ENCODE measurements at regions not wholly inside any gene's neighbourhood (a gene's known extent, or its start where the extent isn't known, plus 50 kb on each side); places are given as distances from the start of the nearest gene placed in this dataset.
"Not testable (repeated sequence)": the region's sequence is repeated elsewhere in the genome, so short reads cannot be mapped to it uniquely, and the experiment has no call there.

- DNase-seq (ENCODE audit: low read depth); H3K4me3 ChIP-seq (ENCODE audit: low read depth, low read length); in situ Hi-C loops (cut with HindIII; ENCODE audit: low sequenced_read_pairs): not testable (repeated sequence)
These were observed 2937.0 kb downstream of the RPIA start for GRCh38 chr2:91628471-91628870.

- H3K4me3 ChIP-seq (ENCODE audit: low read depth, low read length); in situ Hi-C loops (cut with HindIII; ENCODE audit: low sequenced_read_pairs); DNase-seq (ENCODE audit: low read depth): not testable (repeated sequence)
These were observed 2965.7 kb downstream of the RPIA start for GRCh38 chr2:91657193-91657592.

- DNase-seq (ENCODE audit: low read depth); H3K4me3 ChIP-seq (ENCODE audit: low read depth, low read length); in situ Hi-C loops (cut with HindIII; ENCODE audit: low sequenced_read_pairs): not testable (repeated sequence)
These were observed 2966.9 kb downstream of the RPIA start for GRCh38 chr2:91658336-91658735.

GRCh38 chr2:91659189-91659916, 2967.9 kb downstream of the RPIA start:
- in situ Hi-C loops (cut with HindIII; ENCODE audit: low sequenced_read_pairs); DNase-seq (ENCODE audit: low read depth): not testable (repeated sequence)
- peak overlapping the region; percentile 40 for H3K4me3 ChIP-seq (ENCODE audit: low read depth, low read length)

- in situ Hi-C loops (cut with HindIII; ENCODE audit: low sequenced_read_pairs); DNase-seq (ENCODE audit: low read depth): not testable (repeated sequence)
- peak overlapping the region; percentile 36 for H3K4me3 ChIP-seq (ENCODE audit: low read depth, low read length)
These were observed 2968.4 kb downstream of the RPIA start for GRCh38 chr2:91659917-91660275.

- H3K4me3 ChIP-seq (ENCODE audit: low read depth, low read length); DNase-seq (ENCODE audit: low read depth); in situ Hi-C loops (cut with HindIII; ENCODE audit: low sequenced_read_pairs): not testable (repeated sequence)
These were observed 2975.9 kb downstream of the RPIA start for GRCh38 chr2:91667341-91667740.

GRCh38 chr2:91685541-91685940, 2994.1 kb downstream of the RPIA start:
- in situ Hi-C loops (cut with HindIII; ENCODE audit: low sequenced_read_pairs); DNase-seq (ENCODE audit: low read depth): not testable (repeated sequence)

GRCh38 chr2:91686046-91686445, 2994.6 kb downstream of the RPIA start:
- H3K4me3 ChIP-seq (ENCODE audit: low read depth, low read length); in situ Hi-C loops (cut with HindIII; ENCODE audit: low sequenced_read_pairs); DNase-seq (ENCODE audit: low read depth): not testable (repeated sequence)

More at GRCh38 chr2:91685541-91685940, 2994.1 kb downstream of the RPIA start:
- H3K4me3 ChIP-seq (ENCODE audit: low read depth, low read length) = not testable (repeated sequence)
